DMS53 treated with DMSO at 0.1 percent for 48 hours (cell line): ENCODE measurements at regions not wholly inside any gene's neighbourhood (a gene's known extent, or its start where the extent isn't known, plus 50 kb on each side); places are given as distances from the start of the nearest gene placed in this dataset.
"Not testable (repeated sequence)": the region's sequence is repeated elsewhere in the genome, so short reads cannot be mapped to it uniquely, and the experiment has no call there.

Experiments
- DNase-seq: peaks from one replicate; lab custom pipeline; 2025; ENCODE audit not compliant: unreplicated experiment; lab: John Stamatoyannopoulos, UW

GRCh38 chr14:83253870-83254269 is 1720.2 kb upstream of the SEL1L start:
- DNase-seq, result no peak

GRCh38 chr14:83255015-83255726 is 1721.5 kb upstream of the SEL1L start:
- DNase-seq, result no peak

GRCh38 chr14:83255727-83256090 is 1722.1 kb upstream of the SEL1L start:
- DNase-seq, result no peak

GRCh38 chr14:83257466-83258439 is 1724.1 kb upstream of the SEL1L start:
- no peak for DNase-seq

- DNase-seq, result no peak
Observed at GRCh38 chr14:83260751-83261150, 1727.1 kb upstream of the SEL1L start.

GRCh38 chr14:83269583-83269982 is 1735.9 kb upstream of the SEL1L start:
- DNase-seq, result no peak

- DNase-seq, result no peak
Observed at GRCh38 chr14:83271663-83272062, 1738.0 kb upstream of the SEL1L start.

- DNase-seq, result no peak
Observed at GRCh38 chr14:83280719-83281118, 1747.1 kb upstream of the SEL1L start.

GRCh38 chr14:83282706-83283105 is 1749.1 kb upstream of the SEL1L start:
- no peak for DNase-seq

- DNase-seq, result peak; percentile 73
Observed at GRCh38 chr14:83287300-83287699, 1753.6 kb upstream of the SEL1L start.

- DNase-seq, result no peak
Observed at GRCh38 chr14:83289390-83289789, 1755.7 kb upstream of the SEL1L start.

- DNase-seq, result no peak
Observed at GRCh38 chr14:83289896-83290295, 1756.2 kb upstream of the SEL1L start.

- DNase-seq, result no peak
Observed at GRCh38 chr14:83290447-83290846, 1756.8 kb upstream of the SEL1L start.

- no peak for DNase-seq
Observed at GRCh38 chr14:83291714-83292113, 1758.1 kb upstream of the SEL1L start.

GRCh38 chr14:83294941-83295340 is 1761.3 kb upstream of the SEL1L start:
- no peak for DNase-seq

- DNase-seq, result no peak
Observed at GRCh38 chr14:83297361-83297760, 1763.7 kb upstream of the SEL1L start.

- not testable (repeated sequence) for DNase-seq
Observed at GRCh38 chr14:83298016-83298415, 1764.4 kb upstream of the SEL1L start.

- peak; percentile 3 for DNase-seq
Observed at GRCh38 chr14:83300476-83301064, 1766.9 kb upstream of the SEL1L start.

- DNase-seq, result no peak
Observed at GRCh38 chr14:83301791-83302190, 1768.1 kb upstream of the SEL1L start.

- DNase-seq, result no peak
Observed at GRCh38 chr14:83309211-83309610, 1775.6 kb upstream of the SEL1L start.

GRCh38 chr14:83309833-83310232 is 1776.2 kb upstream of the SEL1L start:
- no peak for DNase-seq

GRCh38 chr14:83312511-83312910 is 1778.9 kb upstream of the SEL1L start:
- DNase-seq, result no peak
